MCF 10A (cell line): ENCODE measurements at regions not wholly inside any gene's neighbourhood (a gene's known extent, or its start where the extent isn't known, plus 50 kb on each side); places are given as distances from the start of the nearest gene placed in this dataset.

Experiments used
- BruUV-seq: library from RNA; stranded (reverse); fragments of 400-500 nt; replicated peaks from 2 replicates; lab custom pipeline; 2021; lab: Mats Ljungman, UMichigan
- CTCF ChIA-PET: fragments of 300-600 bp; sonication (Branson Sonifier 250); formaldehyde crosslinking; extraction: SDS; loops from one replicate; lab custom pipeline; 2021; ENCODE audit warnings: antibody characterized with exemption, inconsistent platforms; lab: Yijun Ruan, JAX
- POLR2A ChIA-PET: fragments of 300-600, 350-650 bp; sonication (Branson Sonifier 250); formaldehyde crosslinking; extraction: SDS; loops from one replicate; lab custom pipeline; 2020; ENCODE audit warnings: antibody characterized with exemption, inconsistent platforms; lab: Yijun Ruan, JAX
- DNase-seq: peaks from one replicate; pipeline ENCODE4 v3.0.0-alpha.2; 2018; ENCODE audit not compliant: unreplicated experiment
- H3K27ac Mint-ChIP-seq: one replicate; pipeline ENCODE4 v1.8.0; 2022; ENCODE audit warnings: mild to moderate bottlenecking, low read depth, mixed read lengths; ENCODE audit not compliant: unreplicated experiment
- H3K27me3 Mint-ChIP-seq: one replicate; pipeline ENCODE4 v1.8.0; 2022; ENCODE audit warnings: mixed read lengths; ENCODE audit not compliant: insufficient read depth, unreplicated experiment
- H3K36me3 Mint-ChIP-seq: one replicate; pipeline ENCODE4 v1.8.0; 2022; ENCODE audit warnings: mild to moderate bottlenecking, moderate library complexity, mixed read lengths; ENCODE audit not compliant: insufficient read depth, unreplicated experiment
- H3K4me1 Mint-ChIP-seq: one replicate; pipeline ENCODE4 v1.8.0; 2022; ENCODE audit warnings: mixed read lengths; ENCODE audit not compliant: insufficient read depth, unreplicated experiment
- H3K4me3 Mint-ChIP-seq: one replicate; pipeline ENCODE4 v1.8.0; 2022; ENCODE audit warnings: mild to moderate bottlenecking, moderate library complexity, mixed read lengths; ENCODE audit not compliant: unreplicated experiment
- H3K9me3 Mint-ChIP-seq: one replicate; pipeline ENCODE4 v1.8.0; 2022; ENCODE audit warnings: mixed read lengths; ENCODE audit not compliant: unreplicated experiment
- intact Hi-C: fragments of 100-400 bp; cut with micrococcal nuclease; formaldehyde crosslinking; loops from 2 replicates; pipeline ENCODE4 v1.14.1; 2022
- TF ChIP-seq, protein P1 (sequence below): fragments of 200-600 bp; IDR thresholded peaks from one replicate; pipeline ENCODE4 v1.8.0; 2022; ENCODE audit warnings: antibody characterized with exemption, mild to moderate bottlenecking; ENCODE audit not compliant: unreplicated experiment

DNA sequence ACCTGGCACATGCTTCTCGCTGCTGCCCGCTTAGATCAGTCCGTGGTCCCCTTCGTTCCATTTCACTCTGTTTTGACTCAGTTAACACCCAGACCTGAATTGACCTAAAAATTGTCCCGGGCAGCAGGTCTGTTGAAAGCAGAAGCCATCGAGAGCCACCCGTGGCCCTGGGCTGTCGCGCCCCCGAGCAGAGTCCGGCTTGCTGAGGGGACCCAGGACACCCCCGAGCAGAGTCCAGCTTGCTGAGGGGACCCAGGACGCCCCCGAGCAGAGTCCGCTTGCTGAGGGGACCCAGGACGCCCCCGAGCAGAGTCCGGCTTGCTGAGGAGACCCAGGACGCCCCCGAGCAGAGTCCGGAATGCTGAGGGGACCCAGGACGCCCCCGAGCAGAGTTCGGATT, 50.2 kb upstream of the GALNT9 start:
- H3K4me1 Mint-ChIP-seq = no peaks in the 10 kb centered on the region
- peaks cover 33% of the 10 kb centered on the region for H3K27me3 Mint-ChIP-seq
- ChIA-PET CTCF (no interaction called here), POLR2A (no interaction called here)
- TF ChIP-seq, protein P1, sequence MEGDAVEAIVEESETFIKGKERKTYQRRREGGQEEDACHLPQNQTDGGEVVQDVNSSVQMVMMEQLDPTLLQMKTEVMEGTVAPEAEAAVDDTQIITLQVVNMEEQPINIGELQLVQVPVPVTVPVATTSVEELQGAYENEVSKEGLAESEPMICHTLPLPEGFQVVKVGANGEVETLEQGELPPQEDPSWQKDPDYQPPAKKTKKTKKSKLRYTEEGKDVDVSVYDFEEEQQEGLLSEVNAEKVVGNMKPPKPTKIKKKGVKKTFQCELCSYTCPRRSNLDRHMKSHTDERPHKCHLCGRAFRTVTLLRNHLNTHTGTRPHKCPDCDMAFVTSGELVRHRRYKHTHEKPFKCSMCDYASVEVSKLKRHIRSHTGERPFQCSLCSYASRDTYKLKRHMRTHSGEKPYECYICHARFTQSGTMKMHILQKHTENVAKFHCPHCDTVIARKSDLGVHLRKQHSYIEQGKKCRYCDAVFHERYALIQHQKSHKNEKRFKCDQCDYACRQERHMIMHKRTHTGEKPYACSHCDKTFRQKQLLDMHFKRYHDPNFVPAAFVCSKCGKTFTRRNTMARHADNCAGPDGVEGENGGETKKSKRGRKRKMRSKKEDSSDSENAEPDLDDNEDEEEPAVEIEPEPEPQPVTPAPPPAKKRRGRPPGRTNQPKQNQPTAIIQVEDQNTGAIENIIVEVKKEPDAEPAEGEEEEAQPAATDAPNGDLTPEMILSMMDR = no peak
- H3K9me3 Mint-ChIP-seq = no peaks in the 10 kb centered on the region
- no peak overlapping the region for H3K27ac Mint-ChIP-seq
- H3K36me3 Mint-ChIP-seq = no peaks in the 10 kb centered on the region
- no TSS peak for BruUV-seq
- intact Hi-C loops = no loop called here
- no peak for DNase-seq
- no peak overlapping the region for H3K4me3 Mint-ChIP-seq
